Stomach (tissue), 8 donors: ENCODE measurements at regions not wholly inside any gene's neighbourhood (a gene's known extent, or its start where the extent isn't known, plus 50 kb on each side); places are given as distances from the start of the nearest gene placed in this dataset.

ENCODE experiments used
- DNase-seq, 2 donors: peaks; one replicate each; pipeline versions ENCODE4 v3.0.0 to v3.0.0-alpha.2; 2013 to 2019
- H3K27ac ChIP-seq, 5 donors: fragments of 200-600 bp in 4 of 5; sonication (generic) in 4 of 5; one replicate each; pipeline ENCODE4 v1.5.1; 2013 to 2019; ENCODE audit warnings: mild to moderate bottlenecking in 1 of 5, moderate library complexity in 1 of 5
- H3K27me3 ChIP-seq, 3 donors: fragments of 200-600 bp; sonication (generic); one replicate each; pipeline ENCODE4 v1.5.1; 2017 to 2019; ENCODE audit warnings: mixed run types in 1 of 3
- H3K36me3 ChIP-seq, 4 donors: fragments of 200-600 bp; sonication (generic); 1 replicate in 3 of 4; 2 replicates in 1 of 4; pipeline ENCODE4 v1.5.1; 2016 to 2019
- H3K4me1 ChIP-seq, 4 donors: fragments of 200-600 bp; sonication (generic); one replicate each; pipeline ENCODE4 v1.5.1; 2016 to 2019
- H3K4me3 ChIP-seq, 4 donors: fragments of 200-600 bp; sonication (generic) in 3 of 4; one replicate each; pipeline ENCODE4 v1.5.1; 2016 to 2019; ENCODE audit warnings: mild to moderate bottlenecking in 1 of 4
- H3K9me3 ChIP-seq, 4 donors: fragments of 200-600 bp; sonication (generic); one replicate each; pipeline ENCODE4 v1.5.1; 2016 to 2019
- CTCF ChIP-seq, 7 experiments: fragments of 450-650 bp in 4 of 7; fragments of 200-600 bp in 3 of 7; sonication (generic) in 3 of 7; IDR thresholded peaks; one replicate each; pipeline ENCODE4 v1.5.1; 2016 to 2019; ENCODE audit warnings: antibody characterized with exemption in 7 of 7, control low read depth in 2 of 7, mild to moderate bottlenecking in 1 of 7
- EP300 ChIP-seq: sonication (generic); formaldehyde crosslinking; IDR thresholded peaks from one replicate; pipeline ENCODE4 v1.6.1; 2017; ENCODE audit warnings: antibody characterized with exemption
- POLR2A ChIP-seq, 4 donors: fragments of 450-650 bp; IDR thresholded peaks; one replicate each; pipeline ENCODE4 v1.6.1; 2016; ENCODE audit warnings: antibody characterized with exemption in 4 of 4, control low read depth in 2 of 4, mild to moderate bottlenecking in 1 of 4, moderate library complexity in 1 of 4
- POLR2AphosphoS5 ChIP-seq, 3 donors: sonication (generic); formaldehyde crosslinking; IDR thresholded peaks; one replicate each; pipeline ENCODE4 v1.6.1; 2016; ENCODE audit warnings: antibody characterized with exemption in 3 of 3
- WGBS, 5 donors: extraction: QIAGEN DNeasy Blood & Tissue Kit in 3 of 5; methylation state at CpG; one replicate each; pipeline versions ENCODE4 v1.1.5 to v1.1.7; 2013 to 2018; 5-methylcytosine and 5-hydroxymethylcytosine counted together
- intact Hi-C: fragments of 100-400 bp; cut with DNase I; formaldehyde crosslinking; loops from one replicate; pipeline ENCODE4 v1.15.1; 2023; ENCODE audit warnings: low total_unique reads
- donor health status: healthy with polysubstance abuse.
- donor health status: Bipolar disorder and iron deficiency.
- donor health status: healthy.

- no peaks in the 10 kb centered on the region for H3K27me3 ChIP-seq
- no peak for TF ChIP-seq POLR2AphosphoS5 (IDR thresholded peaks at IDR 0.05)
- intact Hi-C loops = loop anchor here (5.0 to 10.0 kb wide), 2 partner anchors 76 to 1179 kb away; no protein-coding TSS in a partner anchor
- no peaks in the 10 kb centered on the region for H3K9me3 ChIP-seq
- no peak overlapping the region for H3K4me3 ChIP-seq
- 61 to 80% (median 74%) methylated on average over 2 of the region's 2 CpGs for whole genome bisulfite sequencing, 5 donors
- peaks cover 5 to 9% (median 7%) of the 10 kb centered on the region in 4 donors for H3K4me1 ChIP-seq
- H3K27ac ChIP-seq = no peak overlapping the region
- no peaks in the 10 kb centered on the region for H3K36me3 ChIP-seq
- no peak for DNase-seq
These were observed 95.8 kb upstream of the MPHOSPH6 start for GRCh38 chr16:82265809-82266208.

- no peaks in the 10 kb centered on the region for H3K27me3 ChIP-seq
- no peak overlapping the region for H3K4me3 ChIP-seq
- intact Hi-C loops = loop anchor here (5.0 to 10.0 kb wide), 2 partner anchors 78 to 1180 kb away; no protein-coding TSS in a partner anchor
- DNase-seq = no peak
- H3K36me3 ChIP-seq = no peaks in the 10 kb centered on the region
- no peak overlapping the region for H3K27ac ChIP-seq
- H3K9me3 ChIP-seq = no peaks in the 10 kb centered on the region
- peaks cover 5 to 9% (median 7%) of the 10 kb centered on the region in 4 donors for H3K4me1 ChIP-seq
- WGBS, 5 donors = 48 to 67% (median 60%) methylated on average over 7 of the region's 7 CpGs
- TF ChIP-seq EP300 (no peak), POLR2AphosphoS5 (IDR thresholded peaks at IDR 0.05) (no peak), POLR2A (IDR thresholded peaks at IDR 0.05) (no peak), CTCF (IDR thresholded peaks at IDR 0.05) (no peak)
These were observed 94.7 kb upstream of the MPHOSPH6 start for GRCh38 chr16:82264756-82265155.

GRCh38 chr16:82263521-82264143 lies 93.6 kb upstream of the MPHOSPH6 start:
- TF ChIP-seq CTCF (IDR thresholded peaks at IDR 0.05) = peak in 5 of 7 experiments; percentile 78 to 95 (median 84)
- TF ChIP-seq EP300 = no peak
- TF ChIP-seq POLR2A (IDR thresholded peaks at IDR 0.05) = no peak
- TF ChIP-seq POLR2AphosphoS5 (IDR thresholded peaks at IDR 0.05) = no peak
- intact Hi-C loops = loop anchor here (10.0 kb wide), 1 partner anchor 1181 kb away; no protein-coding TSS in a partner anchor

GRCh38 chr16:82262244-82262643 lies 92.2 kb upstream of the MPHOSPH6 start:
- DNase-seq = no peak
- Histone ChIP-seq H3K27ac (no peak overlapping the region), H3K36me3 (no peaks in the 10 kb centered on the region), H3K9me3 (no peaks in the 10 kb centered on the region), H3K4me3 (no peak overlapping the region), H3K4me1 (peaks cover 5 to 9% (median 7%) of the 10 kb centered on the region in 4 donors), H3K27me3 (no peaks in the 10 kb centered on the region)
- intact Hi-C loops = loop anchor here (10.0 kb wide), 1 partner anchor 1183 kb away; no protein-coding TSS in a partner anchor
- WGBS, 5 donors = 77 to 92% (median 87%) methylated on average over 3 of the region's 3 CpGs
- no peak for TF ChIP-seq CTCF (IDR thresholded peaks at IDR 0.05)
- no peak for TF ChIP-seq POLR2A (IDR thresholded peaks at IDR 0.05)
- TF ChIP-seq POLR2AphosphoS5 (IDR thresholded peaks at IDR 0.05) = no peak
- TF ChIP-seq EP300 = no peak

More at GRCh38 chr16:82263521-82264143, 93.6 kb upstream of the MPHOSPH6 start:
- Histone ChIP-seq H3K9me3 (no peaks in the 10 kb centered on the region), H3K27ac (no peak overlapping the region), H3K36me3 (no peaks in the 10 kb centered on the region), H3K4me1 (peaks cover 5 to 9% (median 7%) of the 10 kb centered on the region in 4 donors), H3K4me3 (no peak overlapping the region), H3K27me3 (no peaks in the 10 kb centered on the region)
- 12 to 27% (median 20%) methylated on average over 10 of the region's 10 CpGs for WGBS, 5 donors
- peak; percentile 68 to 87 for DNase-seq
